LNCAP (cell line): ENCODE measurements at regions not wholly inside any gene's neighbourhood (a gene's known extent, or its start where the extent isn't known, plus 50 kb on each side); places are given as distances from the start of the nearest gene placed in this dataset.

ENCODE experiments used
- CTCF ChIP-seq: fragments of 450-650 bp; IDR thresholded peaks from 2 replicates; pipeline ENCODE4 v1.5.1; 2017; ENCODE audit warnings: mild to moderate bottlenecking

DNA sequence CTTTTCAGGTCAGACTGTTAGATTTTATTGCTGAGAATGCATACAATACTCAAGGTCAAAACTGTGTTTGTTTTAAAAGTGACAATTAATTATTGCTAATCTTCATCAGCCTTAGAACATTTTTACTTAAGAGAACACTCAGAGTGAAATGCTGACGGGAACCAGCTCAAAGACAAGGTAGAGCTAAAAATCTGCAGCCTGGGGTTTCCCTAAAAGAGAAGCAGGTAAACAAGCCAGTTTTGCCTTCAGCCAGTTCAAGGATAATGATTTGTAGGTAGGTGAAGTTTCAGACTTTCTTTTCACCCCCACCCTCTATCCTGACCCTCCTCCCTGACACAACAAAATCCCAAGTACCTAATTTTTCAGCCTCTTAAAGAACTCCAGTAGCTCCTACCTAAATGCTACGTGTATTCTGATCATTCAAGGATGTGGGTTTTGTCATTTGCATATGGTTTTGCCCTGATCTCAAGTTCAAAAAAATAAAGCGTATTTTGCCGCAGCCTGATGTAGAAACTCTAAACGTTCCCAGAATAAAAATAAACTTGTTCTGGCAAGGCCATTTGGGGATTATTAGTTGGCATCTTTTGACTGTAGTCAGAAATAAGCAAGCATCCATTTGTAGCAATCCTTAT lies 407.2 kb downstream of the EFNA5 start:
- TF ChIP-seq CTCF: no peak

DNA sequence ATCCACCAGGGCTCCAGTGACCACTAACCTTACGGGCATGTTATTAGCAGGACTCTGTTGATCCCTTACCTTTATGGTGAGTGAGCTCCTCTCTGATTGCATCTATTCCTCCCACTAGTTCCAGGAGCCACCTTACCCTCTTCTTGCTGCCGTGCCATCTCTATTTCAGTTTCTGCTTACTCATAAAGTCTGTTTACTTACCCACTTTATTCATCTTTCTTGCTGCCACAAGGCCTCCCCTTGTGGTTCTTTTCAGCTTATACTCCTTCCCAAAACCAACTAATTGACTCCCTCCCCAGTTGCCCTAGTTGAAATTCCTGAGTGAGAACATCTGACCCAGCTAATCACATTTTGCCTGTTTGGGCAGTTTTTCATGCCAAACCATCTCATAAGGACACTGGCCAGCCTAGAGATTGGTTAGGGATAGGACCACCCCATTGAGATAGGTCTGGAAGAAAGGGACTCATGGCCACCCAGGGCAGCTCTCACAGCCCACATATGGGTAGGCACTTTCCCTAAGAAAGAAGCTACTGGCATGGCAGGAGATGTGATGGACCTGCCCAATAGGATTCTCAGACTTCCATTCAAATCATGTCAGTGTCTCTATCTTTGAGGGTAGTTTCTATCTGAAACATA lies 412.7 kb downstream of the EFNA5 start:
- no peak for TF ChIP-seq CTCF

- no peak for TF ChIP-seq CTCF
Observed at GRCh38 chr5:107254902-107255234, 415.9 kb downstream of the EFNA5 start.

GRCh38 chr5:107254214-107254901 lies 416.4 kb downstream of the EFNA5 start:
- no peak for TF ChIP-seq CTCF

- no peak for TF ChIP-seq CTCF
Observed at GRCh38 chr5:107253246-107253645, 417.5 kb downstream of the EFNA5 start.

GRCh38 chr5:107251151-107251550 lies 419.6 kb downstream of the EFNA5 start:
- TF ChIP-seq CTCF: no peak

DNA sequence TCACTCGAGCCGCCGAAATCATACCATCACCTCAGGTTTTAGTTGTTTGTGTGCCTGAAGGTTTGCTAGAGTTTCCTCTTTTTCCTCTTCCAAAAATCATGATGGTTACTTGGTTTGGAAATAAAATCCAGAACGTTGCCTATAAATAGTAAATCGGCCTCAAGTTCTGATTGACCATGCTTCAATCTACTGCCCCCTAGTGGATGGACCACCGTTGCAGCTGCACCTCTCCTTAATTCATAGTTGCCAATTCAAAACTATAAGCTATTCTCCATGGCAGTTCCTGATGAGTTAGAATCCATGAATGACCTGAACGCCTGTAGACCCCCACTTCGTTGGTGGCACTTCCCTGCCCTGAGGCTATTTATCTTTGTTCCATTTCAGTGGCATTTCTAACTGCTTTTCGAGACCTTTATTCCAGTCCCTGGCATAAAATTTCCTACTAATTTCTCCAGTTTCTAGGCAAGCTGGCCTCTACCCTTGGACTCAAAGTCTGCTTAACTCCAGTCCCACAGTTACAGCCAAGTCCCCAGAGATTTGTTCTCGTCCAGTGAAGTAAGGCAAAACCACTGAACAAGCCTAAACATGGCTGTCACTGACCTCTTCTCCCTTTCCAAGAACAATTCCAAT lies 422.6 kb downstream of the EFNA5 start:
- TF ChIP-seq CTCF: peak; percentile 90
